C4-2B (cell line): ENCODE measurements at regions not wholly inside any gene's neighbourhood (a gene's known extent, or its start where the extent isn't known, plus 50 kb on each side); places are given as distances from the start of the nearest gene placed in this dataset.

ENCODE experiments used
- H3K27ac ChIP-seq: fragments of 450-650 bp; 2 replicates; pipeline ENCODE4 v1.5.1; 2017
- ZFX ChIP-seq: fragments of 450-650 bp; IDR thresholded peaks from 2 replicates; pipeline ENCODE4 v1.6.1; 2017
- TF ChIP-seq, protein P1 (sequence below): fragments of 450-650 bp; conservative IDR thresholded peaks from 2 replicates; pipeline ENCODE4 v1.5.1; 2017; ENCODE audit warnings: mild to moderate bottlenecking

DNA sequence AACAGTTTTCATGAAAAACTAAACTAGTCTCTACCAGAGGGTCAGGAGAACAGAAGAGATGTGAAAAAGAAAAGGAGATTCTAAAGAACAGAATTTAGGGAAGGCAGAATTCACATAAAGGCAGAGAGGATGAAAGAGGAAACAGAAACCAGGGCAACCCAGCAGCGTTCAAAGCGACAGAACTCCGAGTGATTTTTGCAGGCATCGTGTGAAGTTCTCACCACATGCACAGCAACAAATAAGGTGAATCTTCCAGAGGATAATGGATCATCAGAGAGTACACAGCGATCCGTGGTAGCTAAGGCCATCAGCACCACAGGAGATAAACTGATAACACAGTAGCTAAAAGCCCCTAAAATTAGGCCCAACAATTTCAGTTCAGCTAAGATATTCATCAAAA is 250.8 kb upstream of the THBS1 start:
- no peak overlapping the region for H3K27ac ChIP-seq
- TF ChIP-seq ZFX, result no peak
- TF ChIP-seq, protein P1, sequence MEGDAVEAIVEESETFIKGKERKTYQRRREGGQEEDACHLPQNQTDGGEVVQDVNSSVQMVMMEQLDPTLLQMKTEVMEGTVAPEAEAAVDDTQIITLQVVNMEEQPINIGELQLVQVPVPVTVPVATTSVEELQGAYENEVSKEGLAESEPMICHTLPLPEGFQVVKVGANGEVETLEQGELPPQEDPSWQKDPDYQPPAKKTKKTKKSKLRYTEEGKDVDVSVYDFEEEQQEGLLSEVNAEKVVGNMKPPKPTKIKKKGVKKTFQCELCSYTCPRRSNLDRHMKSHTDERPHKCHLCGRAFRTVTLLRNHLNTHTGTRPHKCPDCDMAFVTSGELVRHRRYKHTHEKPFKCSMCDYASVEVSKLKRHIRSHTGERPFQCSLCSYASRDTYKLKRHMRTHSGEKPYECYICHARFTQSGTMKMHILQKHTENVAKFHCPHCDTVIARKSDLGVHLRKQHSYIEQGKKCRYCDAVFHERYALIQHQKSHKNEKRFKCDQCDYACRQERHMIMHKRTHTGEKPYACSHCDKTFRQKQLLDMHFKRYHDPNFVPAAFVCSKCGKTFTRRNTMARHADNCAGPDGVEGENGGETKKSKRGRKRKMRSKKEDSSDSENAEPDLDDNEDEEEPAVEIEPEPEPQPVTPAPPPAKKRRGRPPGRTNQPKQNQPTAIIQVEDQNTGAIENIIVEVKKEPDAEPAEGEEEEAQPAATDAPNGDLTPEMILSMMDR, result no peak

- H3K27ac ChIP-seq, result no peak overlapping the region
Measured at GRCh38 chr15:39331584-39331983, 249.3 kb upstream of the THBS1 start.

GRCh38 chr15:39332846-39333245 is 248.0 kb upstream of the THBS1 start:
- no peak for TF ChIP-seq ZFX
- TF ChIP-seq, protein P1, result no peak
- no peak overlapping the region for H3K27ac ChIP-seq

More at GRCh38 chr15:39331584-39331983, 249.3 kb upstream of the THBS1 start:
- no peak for TF ChIP-seq ZFX
- TF ChIP-seq, protein P1, result no peak; the same call in 1 of the 2 replicates

- no peak for TF ChIP-seq ZFX
- TF ChIP-seq, protein P1, result no peak
- no peak overlapping the region for H3K27ac ChIP-seq
Measured at GRCh38 chr15:39333393-39333792, 247.5 kb upstream of the THBS1 start.

DNA sequence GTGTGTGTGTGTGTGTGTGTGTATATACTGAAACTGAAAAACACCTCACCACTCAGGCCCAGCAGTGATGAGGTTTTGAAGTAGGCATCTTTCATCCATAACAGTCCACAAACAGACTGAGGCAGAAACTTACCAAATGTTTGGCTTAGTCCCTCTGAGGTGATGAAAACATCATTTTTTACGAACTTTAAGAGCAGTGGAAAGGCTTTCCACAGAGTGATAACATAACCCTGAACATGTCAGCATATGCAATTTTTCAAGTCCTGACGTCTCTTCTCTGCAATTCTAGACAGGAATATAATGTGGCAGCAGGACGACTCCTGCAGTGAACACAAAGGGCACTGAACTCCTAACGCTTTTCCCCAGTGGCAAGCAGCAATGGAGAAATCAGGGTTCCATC is 247.0 kb upstream of the THBS1 start:
- TF ChIP-seq, protein P1, result no peak
- no peak for TF ChIP-seq ZFX
- H3K27ac ChIP-seq, result no peak overlapping the region

GRCh38 chr15:39336926-39337325 is 244.0 kb upstream of the THBS1 start:
- H3K27ac ChIP-seq, result no peak overlapping the region
- no peak for TF ChIP-seq ZFX
- TF ChIP-seq, protein P1, result no peak

- TF ChIP-seq ZFX, result no peak
- TF ChIP-seq, protein P1, result no peak
Measured at GRCh38 chr15:39338251-39338650, 242.6 kb upstream of the THBS1 start.

More at GRCh38 chr15:39338251-39338650, 242.6 kb upstream of the THBS1 start:
- H3K27ac ChIP-seq, result no peak overlapping the region
